ENCODE measurements at regions not wholly inside any gene's neighbourhood (a gene's known extent, or its start where the extent isn't known, plus 50 kb on each side); places are given as distances from the start of the nearest gene placed in this dataset.

DNA sequence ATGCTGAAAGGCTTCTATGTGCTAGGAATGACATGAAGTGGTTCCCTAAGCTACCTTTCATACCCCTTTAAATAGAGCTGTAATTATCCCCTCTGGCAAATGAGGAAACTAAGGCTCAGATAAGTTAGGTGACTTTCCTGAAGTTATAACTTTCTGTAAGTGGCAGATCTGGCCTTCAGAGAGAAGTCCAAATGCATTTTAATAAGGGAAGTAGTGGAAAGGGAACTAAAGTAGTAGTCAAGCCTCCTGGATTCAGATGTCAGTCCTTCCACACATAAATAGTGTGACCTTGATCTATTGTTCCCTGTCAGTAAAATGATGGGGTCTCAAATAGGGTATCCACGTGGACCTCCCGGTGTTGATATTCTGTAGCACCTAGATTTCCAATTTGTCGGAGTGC lies 277.7 kb downstream of the EDEM1 start:
- no peak overlapping the region for H3K4me3 ChIP-seq (ENCODE audit: low read depth, low read length)
- TF ChIP-seq, protein P1, sequence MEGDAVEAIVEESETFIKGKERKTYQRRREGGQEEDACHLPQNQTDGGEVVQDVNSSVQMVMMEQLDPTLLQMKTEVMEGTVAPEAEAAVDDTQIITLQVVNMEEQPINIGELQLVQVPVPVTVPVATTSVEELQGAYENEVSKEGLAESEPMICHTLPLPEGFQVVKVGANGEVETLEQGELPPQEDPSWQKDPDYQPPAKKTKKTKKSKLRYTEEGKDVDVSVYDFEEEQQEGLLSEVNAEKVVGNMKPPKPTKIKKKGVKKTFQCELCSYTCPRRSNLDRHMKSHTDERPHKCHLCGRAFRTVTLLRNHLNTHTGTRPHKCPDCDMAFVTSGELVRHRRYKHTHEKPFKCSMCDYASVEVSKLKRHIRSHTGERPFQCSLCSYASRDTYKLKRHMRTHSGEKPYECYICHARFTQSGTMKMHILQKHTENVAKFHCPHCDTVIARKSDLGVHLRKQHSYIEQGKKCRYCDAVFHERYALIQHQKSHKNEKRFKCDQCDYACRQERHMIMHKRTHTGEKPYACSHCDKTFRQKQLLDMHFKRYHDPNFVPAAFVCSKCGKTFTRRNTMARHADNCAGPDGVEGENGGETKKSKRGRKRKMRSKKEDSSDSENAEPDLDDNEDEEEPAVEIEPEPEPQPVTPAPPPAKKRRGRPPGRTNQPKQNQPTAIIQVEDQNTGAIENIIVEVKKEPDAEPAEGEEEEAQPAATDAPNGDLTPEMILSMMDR (IDR thresholded peaks at IDR 0.05; ENCODE audit: borderline replicate concordance, insufficient read depth, low read depth, low read length), result no peak

DNA sequence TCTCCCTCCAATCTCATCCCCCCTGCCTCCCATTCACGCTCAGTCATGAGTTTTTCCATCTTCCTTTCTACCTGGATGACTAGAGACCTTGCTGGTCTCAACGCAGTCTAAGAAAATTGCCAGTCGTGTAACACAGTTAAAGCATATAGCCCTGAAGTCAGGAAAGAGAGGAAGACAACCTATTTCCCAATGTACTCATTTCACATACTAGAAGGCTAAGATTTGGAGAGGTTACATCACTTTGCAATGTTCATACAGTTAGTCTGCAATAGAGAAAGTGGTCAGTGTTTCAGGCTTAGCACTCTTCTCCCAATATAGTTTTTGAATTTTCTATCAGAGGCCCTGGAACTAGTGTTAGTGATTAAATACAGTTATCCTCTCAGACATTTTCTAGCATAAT lies 278.6 kb downstream of the EDEM1 start:
- TF ChIP-seq, protein P1 (IDR thresholded peaks at IDR 0.05; ENCODE audit: borderline replicate concordance, insufficient read depth, low read depth, low read length), result no peak
- H3K4me3 ChIP-seq (ENCODE audit: low read depth, low read length), result no peak overlapping the region

DNA sequence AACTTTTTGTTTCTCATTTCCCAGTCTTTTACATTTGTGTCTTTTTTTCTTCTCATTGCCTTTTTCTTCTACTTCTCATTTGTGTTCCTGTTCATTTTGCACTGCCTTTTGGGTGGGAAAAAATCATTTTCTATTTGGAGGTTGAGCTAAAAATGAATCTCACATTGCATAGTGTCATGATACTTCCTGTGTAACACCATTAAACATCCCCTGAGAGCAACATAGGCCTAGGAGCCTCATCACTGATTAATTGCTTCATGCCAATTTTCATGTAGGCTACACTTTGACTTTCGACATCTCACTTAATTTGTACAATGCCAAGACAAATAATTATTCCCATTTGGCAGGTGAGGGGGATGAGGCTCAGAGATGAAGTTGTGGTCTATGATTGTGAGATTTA lies 279.2 kb downstream of the EDEM1 start:
- no peak overlapping the region for H3K4me3 ChIP-seq (ENCODE audit: low read depth, low read length)
- TF ChIP-seq, protein P1 (IDR thresholded peaks at IDR 0.05; ENCODE audit: borderline replicate concordance, insufficient read depth, low read depth, low read length), result no peak

DNA sequence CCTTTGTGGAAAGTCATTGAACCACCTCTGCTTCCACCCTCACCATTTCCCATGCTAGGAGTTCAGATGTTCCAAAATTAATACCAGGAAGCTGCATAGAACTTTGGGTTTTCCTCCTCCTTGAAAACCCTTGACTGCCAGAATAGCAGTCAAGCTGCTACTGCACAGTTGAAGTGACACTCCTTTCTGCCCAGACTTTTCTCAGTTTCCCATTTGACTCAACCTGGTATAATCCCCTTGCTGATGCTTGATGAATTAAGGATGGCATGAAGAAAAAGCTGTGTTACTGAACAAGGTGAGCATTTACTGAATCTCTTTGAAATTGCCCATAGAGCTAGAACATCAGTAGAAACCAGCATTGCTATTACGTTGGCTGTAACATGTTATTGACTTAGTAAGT lies 286.0 kb downstream of the EDEM1 start:
- TF ChIP-seq, protein P1 (IDR thresholded peaks at IDR 0.05; ENCODE audit: borderline replicate concordance, insufficient read depth, low read depth, low read length), result no peak
- H3K4me3 ChIP-seq (ENCODE audit: low read depth, low read length), result no peak overlapping the region

DNA sequence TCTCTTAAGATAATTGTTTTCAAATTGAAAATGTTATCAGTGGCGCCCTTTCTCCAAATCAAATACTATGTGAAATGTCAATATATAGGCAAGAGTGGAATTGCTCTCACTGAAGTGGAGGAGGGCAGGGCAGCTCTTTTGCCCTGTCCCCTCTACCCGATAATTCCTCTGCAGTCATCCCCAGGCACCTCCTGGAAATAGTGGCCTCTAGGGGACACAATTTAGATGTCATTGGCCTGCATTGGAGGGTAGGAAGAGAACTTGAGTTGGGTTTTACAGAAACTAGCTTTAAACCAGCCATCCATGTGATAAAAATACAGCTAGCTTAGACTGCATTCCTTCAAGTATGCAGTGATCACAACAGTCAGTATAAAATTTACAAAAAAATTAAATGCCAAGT lies 288.9 kb downstream of the EDEM1 start:
- no peak overlapping the region for H3K4me3 ChIP-seq (ENCODE audit: low read depth, low read length)
- TF ChIP-seq, protein P1 (IDR thresholded peaks at IDR 0.05; ENCODE audit: borderline replicate concordance, insufficient read depth, low read depth, low read length), result no peak

DNA sequence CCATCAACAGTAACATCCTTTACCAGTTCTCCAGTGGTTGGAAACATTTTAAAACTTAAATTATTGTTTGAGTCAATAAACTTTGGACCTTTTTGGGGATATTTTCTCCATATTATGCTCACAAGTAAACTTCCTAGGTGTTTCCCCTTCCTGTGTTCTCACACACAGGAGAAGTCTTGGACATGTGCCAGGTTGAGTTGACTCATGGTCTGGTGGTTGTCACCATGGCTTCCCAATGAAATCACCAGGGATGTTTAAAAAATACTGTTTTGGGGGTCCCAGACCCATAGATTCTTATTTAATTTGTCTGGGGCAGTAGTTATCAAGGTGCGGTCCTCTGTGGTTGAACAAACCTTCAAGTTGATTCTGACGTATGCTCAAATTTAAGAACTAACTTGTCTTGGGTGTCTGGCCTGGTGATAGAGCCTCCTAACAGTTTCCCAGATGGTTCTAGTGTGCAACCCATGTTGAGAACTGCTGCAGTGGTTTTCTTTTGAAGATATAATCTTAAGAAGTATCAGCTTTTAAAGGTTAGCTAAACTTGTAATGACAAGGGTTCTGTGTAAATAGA lies 291.8 kb downstream of the EDEM1 start:
- TF ChIP-seq, protein P1 (IDR thresholded peaks at IDR 0.05; ENCODE audit: borderline replicate concordance, insufficient read depth, low read depth, low read length), result no peak
- H3K4me3 ChIP-seq (ENCODE audit: low read depth, low read length), result no peak overlapping the region

DNA sequence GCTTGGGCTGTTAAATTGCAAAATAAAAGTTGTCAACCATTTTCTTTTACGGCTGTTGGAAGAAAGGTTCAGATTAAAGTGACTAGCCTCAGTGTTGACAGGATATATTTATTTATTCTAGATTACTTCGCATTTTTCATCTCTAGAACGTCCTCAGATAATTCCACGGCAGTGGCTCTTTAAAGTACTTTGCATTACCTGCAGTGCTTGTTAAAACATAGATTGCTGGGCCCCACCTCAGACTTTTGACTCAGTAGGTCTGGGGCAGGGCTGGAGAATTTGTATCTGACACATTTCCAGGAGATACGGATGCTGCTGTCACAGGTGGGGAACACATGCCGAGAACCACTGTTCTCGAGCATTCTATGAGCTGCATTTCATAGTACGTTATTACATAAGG lies 292.7 kb downstream of the EDEM1 start:
- TF ChIP-seq, protein P1 (IDR thresholded peaks at IDR 0.05; ENCODE audit: borderline replicate concordance, insufficient read depth, low read depth, low read length), result no peak

More for the DNA sequence above, 292.7 kb downstream of the EDEM1 start:
- H3K4me3 ChIP-seq (ENCODE audit: low read depth, low read length), result no peak overlapping the region
